Fibroblast of lung (primary cell): ENCODE measurements at regions not wholly inside any gene's neighbourhood (a gene's known extent, or its start where the extent isn't known, plus 50 kb on each side); places are given as distances from the start of the nearest gene placed in this dataset.
"Not testable (repeated sequence)": the region's sequence is repeated elsewhere in the genome, so short reads cannot be mapped to it uniquely, and the experiment has no call there.

Experiments
- DNase-seq, 2 donors: peaks; one replicate each; pipeline versions ENCODE4 v3.0.0 to v3.0.0-alpha.2; 2010; ENCODE audit warnings: low read depth in 2 of 2
- H2AFZ ChIP-seq: 2 replicates; pipeline ENCODE4 v1.5.1; 2012; ENCODE audit warnings: low read length, control low read depth, inconsistent platforms
- H3K27ac ChIP-seq: 2 replicates; pipeline ENCODE4 v1.5.1; 2011; ENCODE audit warnings: low read length, control low read depth; ENCODE audit not compliant: insufficient read depth
- H3K27me3 ChIP-seq: 2 replicates; pipeline ENCODE4 v1.5.1; 2011; ENCODE audit warnings: mild to moderate bottlenecking, low read length; ENCODE audit not compliant: control insufficient read depth, insufficient read depth
- H3K36me3 ChIP-seq: 2 replicates; pipeline ENCODE4 v1.5.1; 2011; ENCODE audit warnings: low read length; ENCODE audit not compliant: control insufficient read depth, insufficient read depth
- H3K4me1 ChIP-seq: 2 replicates; pipeline ENCODE4 v1.5.1; 2011; ENCODE audit warnings: low read length; ENCODE audit not compliant: control insufficient read depth, insufficient read depth; ENCODE audit errors: extremely low read depth
- H3K4me2 ChIP-seq: 2 replicates; pipeline ENCODE4 v1.5.1; 2011; ENCODE audit warnings: low read length, control low read depth; ENCODE audit not compliant: insufficient read depth; ENCODE audit errors: extremely low read depth
- H3K4me3 ChIP-seq, 4 experiments: fragments of 200-600 bp in 1 of 4; sonication (generic) in 1 of 4; replicated peaks in 1 of 4; 2 replicates each; pipeline ENCODE4 v1.5.1; 2011 to 2016; ENCODE audit warnings: low read length in 4 of 4, low read depth in 3 of 4, mild to moderate bottlenecking in 3 of 4, control low read depth in 2 of 4, inconsistent platforms in 1 of 4, mixed read lengths in 1 of 4; ENCODE audit not compliant: insufficient read depth in 1 of 4; ENCODE audit errors: control extremely low read depth in 1 of 4
- H3K79me2 ChIP-seq: 2 replicates; pipeline ENCODE4 v1.5.1; 2012; ENCODE audit warnings: mild to moderate bottlenecking, low read length, inconsistent platforms; ENCODE audit not compliant: control insufficient read depth, insufficient read depth
- H3K9ac ChIP-seq: 2 replicates; pipeline ENCODE4 v1.5.1; 2011; ENCODE audit warnings: mild to moderate bottlenecking, low read length, control low read depth; ENCODE audit not compliant: insufficient read depth
- H3K9me3 ChIP-seq: 2 replicates; pipeline ENCODE4 v1.5.1; 2012; ENCODE audit warnings: low read depth, low read length; ENCODE audit not compliant: control insufficient read depth, insufficient read depth
- H4K20me1 ChIP-seq: 2 replicates; pipeline ENCODE4 v1.5.1; 2011; ENCODE audit warnings: low read length; ENCODE audit not compliant: control insufficient read depth, insufficient read depth; ENCODE audit errors: extremely low read depth
- EZH2 ChIP-seq: IDR thresholded peaks from 2 replicates; pipeline ENCODE4 v1.5.1; 2012; ENCODE audit warnings: low read length, control low read depth, mild to moderate bottlenecking; ENCODE audit errors: missing control alignments
- TF ChIP-seq, protein P1 (sequence below), 2 donors: IDR thresholded peaks in 1 of 2; conservative IDR thresholded peaks in 1 of 2; 1 replicate in 1 of 2; 2 replicates in 1 of 2; pipeline ENCODE4 v1.5.1; 2011 to 2012; ENCODE audit warnings: low read length in 2 of 2, control low read depth in 1 of 2, inconsistent platforms in 1 of 2, low read depth in 1 of 2, mild to moderate bottlenecking in 1 of 2

- Histone ChIP-seq H3K4me2 (no peak overlapping the region), H3K36me3 (no peaks in the 10 kb centered on the region), H3K4me3 (no peak overlapping the region), H3K9me3 (no peaks in the 10 kb centered on the region), H3K27ac (no peak overlapping the region), H3K4me1 (no peaks in the 10 kb centered on the region), H3K27me3 (no peaks in the 10 kb centered on the region), H3K79me2 (no peaks in the 10 kb centered on the region), H4K20me1 (no peaks in the 10 kb centered on the region), H3K9ac (no peak overlapping the region), H2AFZ (no peak overlapping the region)
- DNase-seq = no peak
- TF ChIP-seq, protein P1, sequence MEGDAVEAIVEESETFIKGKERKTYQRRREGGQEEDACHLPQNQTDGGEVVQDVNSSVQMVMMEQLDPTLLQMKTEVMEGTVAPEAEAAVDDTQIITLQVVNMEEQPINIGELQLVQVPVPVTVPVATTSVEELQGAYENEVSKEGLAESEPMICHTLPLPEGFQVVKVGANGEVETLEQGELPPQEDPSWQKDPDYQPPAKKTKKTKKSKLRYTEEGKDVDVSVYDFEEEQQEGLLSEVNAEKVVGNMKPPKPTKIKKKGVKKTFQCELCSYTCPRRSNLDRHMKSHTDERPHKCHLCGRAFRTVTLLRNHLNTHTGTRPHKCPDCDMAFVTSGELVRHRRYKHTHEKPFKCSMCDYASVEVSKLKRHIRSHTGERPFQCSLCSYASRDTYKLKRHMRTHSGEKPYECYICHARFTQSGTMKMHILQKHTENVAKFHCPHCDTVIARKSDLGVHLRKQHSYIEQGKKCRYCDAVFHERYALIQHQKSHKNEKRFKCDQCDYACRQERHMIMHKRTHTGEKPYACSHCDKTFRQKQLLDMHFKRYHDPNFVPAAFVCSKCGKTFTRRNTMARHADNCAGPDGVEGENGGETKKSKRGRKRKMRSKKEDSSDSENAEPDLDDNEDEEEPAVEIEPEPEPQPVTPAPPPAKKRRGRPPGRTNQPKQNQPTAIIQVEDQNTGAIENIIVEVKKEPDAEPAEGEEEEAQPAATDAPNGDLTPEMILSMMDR (conservative IDR thresholded peaks at IDR 0.05 in 1 of 2, IDR thresholded peaks at IDR 0.05 in 1 of 2; ENCODE audit: low read depth in 1 of 2, low read length in 2 of 2) = no peak
- TF ChIP-seq EZH2 = no peak
Observed at GRCh38 chr7:19554581-19554980, 154.3 kb downstream of the POLR1F start.

DNA sequence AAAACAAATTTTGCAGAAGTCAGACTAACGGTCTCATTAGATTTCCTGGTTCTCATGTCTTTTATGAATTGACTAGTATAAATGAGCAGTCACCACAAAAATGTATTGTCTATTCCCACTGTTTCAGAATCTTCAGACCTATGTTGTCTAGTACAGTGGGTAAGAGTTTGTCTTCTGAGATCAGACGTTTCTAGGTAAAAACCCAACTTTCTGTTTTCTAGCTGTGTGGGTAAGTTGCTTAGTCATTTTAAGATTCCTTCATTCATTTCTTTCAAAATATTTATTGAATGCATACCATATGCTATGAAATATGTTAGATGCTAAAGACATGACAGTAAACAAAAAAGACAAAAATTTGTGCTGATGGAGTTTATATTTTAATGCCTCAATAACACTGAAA is 156.3 kb downstream of the POLR1F start:
- peak in 1 of 2 donors; percentile 7 for DNase-seq
- H3K9ac ChIP-seq = no peak overlapping the region
- H3K4me1 ChIP-seq = no peaks in the 10 kb centered on the region
- no peak overlapping the region for H3K4me3 ChIP-seq
- H3K27ac ChIP-seq = no peak overlapping the region
- no peaks in the 10 kb centered on the region for H3K79me2 ChIP-seq
- no peak overlapping the region for H3K4me2 ChIP-seq
- no peaks in the 10 kb centered on the region for H4K20me1 ChIP-seq
- H3K36me3 ChIP-seq = no peaks in the 10 kb centered on the region
- TF ChIP-seq, protein P1 (conservative IDR thresholded peaks at IDR 0.05 in 1 of 2, IDR thresholded peaks at IDR 0.05 in 1 of 2; ENCODE audit: low read depth in 1 of 2, low read length in 2 of 2) = no peak
- no peak for TF ChIP-seq EZH2
- H3K27me3 ChIP-seq = no peaks in the 10 kb centered on the region
- no peaks in the 10 kb centered on the region for H3K9me3 ChIP-seq
- H2AFZ ChIP-seq = no peak overlapping the region

GRCh38 chr7:19549246-19549645 is 159.6 kb downstream of the POLR1F start:
- H3K4me1 ChIP-seq, H3K4me3 ChIP-seq, H3K36me3 ChIP-seq, H3K27me3 ChIP-seq, DNase-seq, H3K9ac ChIP-seq, H3K9me3 ChIP-seq, H3K4me2 ChIP-seq, H4K20me1 ChIP-seq, H3K27ac ChIP-seq, H2AFZ ChIP-seq, H3K79me2 ChIP-seq: not testable (repeated sequence)
